ENCODE measurements at regions not wholly inside any gene's neighbourhood (a gene's known extent, or its start where the extent isn't known, plus 50 kb on each side); places are given as distances from the start of the nearest gene placed in this dataset.

DNA sequence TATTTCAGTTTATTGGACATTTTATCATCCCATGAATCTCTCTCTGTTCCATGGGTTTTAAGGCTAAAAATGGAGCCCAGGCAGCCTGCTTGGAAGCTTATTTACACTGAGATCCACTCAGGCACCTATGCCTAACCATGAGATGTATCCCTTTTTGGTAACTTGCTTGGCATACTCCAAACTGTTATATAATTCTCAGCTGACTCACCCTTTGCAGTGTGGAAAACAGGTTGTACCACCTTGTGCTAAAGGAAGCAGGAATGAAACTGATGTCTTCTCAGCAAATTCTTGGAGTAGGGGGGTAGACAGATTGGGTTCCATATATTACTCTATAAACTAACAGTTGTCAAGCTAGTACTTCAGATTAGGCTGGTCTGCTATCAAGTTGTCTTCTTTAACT, 483.6 kb downstream of the KLF5 start:
- DNase-seq (ENCODE audit: extremely low read depth, low read depth), result no peak
- H3K4me3 ChIP-seq (replicated peaks; ENCODE audit: low read depth, low read length), result no peak overlapping the region
- TF ChIP-seq, protein P1, sequence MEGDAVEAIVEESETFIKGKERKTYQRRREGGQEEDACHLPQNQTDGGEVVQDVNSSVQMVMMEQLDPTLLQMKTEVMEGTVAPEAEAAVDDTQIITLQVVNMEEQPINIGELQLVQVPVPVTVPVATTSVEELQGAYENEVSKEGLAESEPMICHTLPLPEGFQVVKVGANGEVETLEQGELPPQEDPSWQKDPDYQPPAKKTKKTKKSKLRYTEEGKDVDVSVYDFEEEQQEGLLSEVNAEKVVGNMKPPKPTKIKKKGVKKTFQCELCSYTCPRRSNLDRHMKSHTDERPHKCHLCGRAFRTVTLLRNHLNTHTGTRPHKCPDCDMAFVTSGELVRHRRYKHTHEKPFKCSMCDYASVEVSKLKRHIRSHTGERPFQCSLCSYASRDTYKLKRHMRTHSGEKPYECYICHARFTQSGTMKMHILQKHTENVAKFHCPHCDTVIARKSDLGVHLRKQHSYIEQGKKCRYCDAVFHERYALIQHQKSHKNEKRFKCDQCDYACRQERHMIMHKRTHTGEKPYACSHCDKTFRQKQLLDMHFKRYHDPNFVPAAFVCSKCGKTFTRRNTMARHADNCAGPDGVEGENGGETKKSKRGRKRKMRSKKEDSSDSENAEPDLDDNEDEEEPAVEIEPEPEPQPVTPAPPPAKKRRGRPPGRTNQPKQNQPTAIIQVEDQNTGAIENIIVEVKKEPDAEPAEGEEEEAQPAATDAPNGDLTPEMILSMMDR (IDR thresholded peaks at IDR 0.05; ENCODE audit: low read depth, low read length, missing control alignments), result no peak

DNA sequence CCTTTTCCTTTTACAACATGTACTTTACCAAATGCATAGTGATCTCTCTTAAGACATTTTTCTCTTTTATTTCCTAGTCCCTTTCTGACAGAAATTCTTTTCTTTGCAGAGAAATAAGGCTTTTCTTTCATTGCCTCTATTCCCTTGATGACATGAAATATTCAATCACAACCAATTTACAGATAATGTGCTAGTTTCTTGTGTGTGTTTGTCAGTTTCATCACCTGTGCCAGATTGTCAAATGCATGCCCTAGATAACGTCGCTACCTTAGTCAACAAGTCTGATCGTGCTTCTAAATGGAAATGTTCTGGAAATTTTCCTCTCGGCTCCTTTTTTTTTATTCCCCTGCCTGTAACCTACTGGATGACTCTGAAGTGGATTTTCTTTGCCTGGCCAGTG, 478.1 kb downstream of the KLF5 start:
- TF ChIP-seq, protein P1 (IDR thresholded peaks at IDR 0.05; ENCODE audit: low read depth, low read length, missing control alignments), result no peak
- no peak overlapping the region for H3K4me3 ChIP-seq (replicated peaks; ENCODE audit: low read depth, low read length)
- no peak for DNase-seq (ENCODE audit: extremely low read depth, low read depth)

DNA sequence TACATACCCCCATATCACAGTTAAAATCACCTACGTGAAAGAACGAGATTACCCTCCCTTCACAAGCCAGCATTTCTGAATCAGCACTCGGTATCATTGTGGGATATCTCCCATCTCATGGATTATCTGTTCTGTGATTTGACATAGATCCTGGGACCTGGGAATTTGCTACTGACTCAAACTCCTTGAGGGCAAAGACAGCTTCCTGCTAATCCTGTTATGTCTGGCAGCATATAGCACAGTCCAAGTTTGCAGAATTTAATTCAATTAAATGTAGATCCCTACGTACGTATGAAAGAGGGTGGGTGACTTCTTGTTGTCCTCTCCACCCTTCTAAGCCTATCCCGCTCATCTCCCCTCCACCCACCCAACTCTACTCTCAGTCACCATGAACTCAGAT, 476.5 kb downstream of the KLF5 start:
- no peak overlapping the region for H3K4me3 ChIP-seq (replicated peaks; ENCODE audit: low read depth, low read length)
- TF ChIP-seq, protein P1 (IDR thresholded peaks at IDR 0.05; ENCODE audit: low read depth, low read length, missing control alignments), result no peak
- DNase-seq (ENCODE audit: extremely low read depth, low read depth), result no peak

DNA sequence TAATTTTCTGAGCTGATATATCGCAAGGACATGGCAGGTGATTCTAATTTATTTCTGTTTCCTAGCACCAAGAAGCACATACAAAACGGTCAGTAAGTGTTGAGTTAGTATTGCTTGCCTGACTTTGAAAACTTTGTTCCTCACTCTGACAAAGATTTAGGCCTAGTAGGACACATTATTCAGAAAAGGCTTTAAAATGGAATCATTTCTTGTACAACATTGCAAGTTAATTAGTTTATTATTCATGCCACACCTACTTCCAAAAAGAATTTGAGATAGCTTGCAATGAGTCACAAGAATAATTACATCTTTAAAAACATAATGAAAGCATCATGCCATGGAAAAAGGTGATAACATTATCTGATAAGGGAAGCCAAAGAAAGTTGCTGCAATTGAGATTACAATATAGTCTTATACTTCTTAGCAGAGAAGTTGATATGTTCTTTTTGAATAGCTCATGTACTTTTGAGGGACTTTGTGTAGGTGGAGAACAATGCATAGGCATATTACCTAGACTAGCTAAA, 474.2 kb downstream of the KLF5 start:
- no peak overlapping the region for H3K4me3 ChIP-seq (replicated peaks; ENCODE audit: low read depth, low read length)
- TF ChIP-seq, protein P1 (IDR thresholded peaks at IDR 0.05; ENCODE audit: low read depth, low read length, missing control alignments), result no peak
- DNase-seq (ENCODE audit: extremely low read depth, low read depth), result no peak

DNA sequence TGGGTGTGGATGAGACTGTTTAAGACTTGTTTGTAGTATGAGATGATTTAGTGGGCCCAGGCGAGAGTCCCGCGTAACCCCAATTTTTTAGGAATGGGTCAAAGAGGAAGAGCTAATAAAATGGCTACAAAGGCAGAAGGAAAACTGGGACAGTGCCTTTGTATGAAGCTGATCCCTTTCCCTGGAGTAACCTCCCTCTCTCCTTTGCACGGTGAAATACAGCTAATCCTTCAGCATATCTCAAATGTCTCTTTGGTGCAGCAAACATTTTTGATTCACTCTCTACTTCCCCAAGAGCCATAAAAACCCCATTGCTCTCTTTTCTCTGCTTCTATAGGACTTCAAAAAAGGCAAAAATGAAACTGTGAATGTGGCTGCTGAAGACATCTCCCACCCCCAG, 473.8 kb downstream of the KLF5 start:
- no peak for DNase-seq (ENCODE audit: extremely low read depth, low read depth)
- TF ChIP-seq, protein P1 (IDR thresholded peaks at IDR 0.05; ENCODE audit: low read depth, low read length, missing control alignments), result no peak
- H3K4me3 ChIP-seq (replicated peaks; ENCODE audit: low read depth, low read length), result no peak overlapping the region

DNA sequence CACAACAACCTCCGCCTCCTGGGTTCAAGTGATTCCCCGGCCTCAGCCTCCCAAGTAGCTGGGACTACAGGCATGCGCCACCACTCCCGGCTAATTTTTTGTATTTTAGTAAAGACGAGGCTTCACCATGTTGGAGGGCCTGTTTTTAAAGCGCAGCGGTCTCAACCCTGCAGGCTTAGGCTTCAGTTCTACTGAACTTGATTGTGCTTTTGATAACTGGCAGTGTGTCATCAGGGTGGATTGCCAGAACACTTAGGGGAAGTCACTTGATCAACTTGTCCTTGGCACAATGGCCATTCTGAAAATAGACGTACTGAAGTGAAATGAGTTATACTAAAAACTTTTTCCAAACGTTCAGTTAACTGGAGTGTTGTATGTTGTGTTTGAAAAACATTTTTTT, 472.2 kb downstream of the KLF5 start:
- TF ChIP-seq, protein P1 (IDR thresholded peaks at IDR 0.05; ENCODE audit: low read depth, low read length, missing control alignments), result no peak
- DNase-seq (ENCODE audit: extremely low read depth, low read depth), result no peak

DNA sequence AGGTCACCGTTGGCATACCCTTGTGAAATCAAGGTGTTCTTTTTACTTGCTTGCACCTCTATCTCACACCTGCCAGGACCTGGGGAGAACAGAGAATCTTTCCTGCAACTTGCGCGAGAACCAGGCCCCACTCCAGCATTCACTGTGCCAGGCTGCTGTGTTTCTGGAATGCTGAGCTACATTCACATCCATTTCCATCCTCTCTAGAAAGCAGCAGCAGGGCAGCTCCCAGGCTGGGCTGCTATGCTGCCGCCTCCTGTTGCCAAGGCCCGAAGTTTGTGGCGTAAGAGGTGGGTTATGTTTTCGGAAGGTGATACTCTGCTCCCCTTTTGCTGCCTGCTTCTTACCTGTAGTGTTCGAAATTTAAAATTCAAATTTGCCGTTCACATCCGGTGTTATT, 464.1 kb downstream of the KLF5 start:
- DNase-seq (ENCODE audit: extremely low read depth, low read depth), result no peak
- TF ChIP-seq, protein P1 (IDR thresholded peaks at IDR 0.05; ENCODE audit: low read depth, low read length, missing control alignments), result no peak
- H3K4me3 ChIP-seq (replicated peaks; ENCODE audit: low read depth, low read length), result no peak overlapping the region

More for the DNA sequence above, 472.2 kb downstream of the KLF5 start:
- H3K4me3 ChIP-seq (replicated peaks; ENCODE audit: low read depth, low read length), result no peak overlapping the region

Measured in HFF-Myc (cell line).